Gastrocnemius medialis (tissue), 4 donors: ENCODE measurements at regions not wholly inside any gene's neighbourhood (a gene's known extent, or its start where the extent isn't known, plus 50 kb on each side); places are given as distances from the start of the nearest gene placed in this dataset.

Source experiments
- CTCF ChIP-seq, 5 experiments: fragments of 450-650 bp in 3 of 5; fragments of 200-600 bp in 2 of 5; sonication (generic) in 2 of 5; IDR thresholded peaks in 4 of 5; conservative IDR thresholded peaks in 1 of 5; 1 replicate in 4 of 5; 2 replicates in 1 of 5; pipeline ENCODE4 v1.5.1; 2016 to 2019; ENCODE audit warnings: antibody characterized with exemption in 5 of 5, mild to moderate bottlenecking in 3 of 5, moderate library complexity in 3 of 5
- POLR2A ChIP-seq, 2 donors: fragments of 450-650 bp; IDR thresholded peaks; one replicate each; pipeline ENCODE4 v1.6.1; 2017; ENCODE audit warnings: antibody characterized with exemption in 2 of 2, mild to moderate bottlenecking in 2 of 2, moderate library complexity in 2 of 2

- TF ChIP-seq CTCF (IDR thresholded peaks at IDR 0.05 in 4 of 5, conservative IDR thresholded peaks at IDR 0.05 in 1 of 5) (no peak), POLR2A (IDR thresholded peaks at IDR 0.05) (no peak)
Measured at GRCh38 chr4:123535037-123535748, 138.6 kb downstream of the SPRY1 start.
